ENCODE measurements at regions not wholly inside any gene's neighbourhood (a gene's known extent, or its start where the extent isn't known, plus 50 kb on each side); places are given as distances from the start of the nearest gene placed in this dataset.

GRCh38 chr3:165920984-165921383 lies 83.8 kb upstream of the BCHE start:
- in situ Hi-C loops (cut with HindIII; ENCODE audit: extremely low pct_ligation_motif_present, low pct_unique_long_range_greater_than_20kb) (no loop called here), intact Hi-C loops (cut with micrococcal nuclease; ENCODE audit: unreplicated experiment) (no loop called here)
- H3K27ac ChIP-seq (ENCODE audit: extremely low read length, insufficient read depth, low read length) = no peak overlapping the region
- CTCF ChIA-PET (ENCODE audit: low intra/inter-chr PET ratio, low total read pairs) = no interaction called here
- DNase-seq (ENCODE audit: low spot score) = no peak
- H3K27me3 ChIP-seq (ENCODE audit: control insufficient read depth in 1 of 2, insufficient read depth in 2 of 2, low read length in 2 of 2) = no peaks in the 10 kb centered on the region
- POLR2A ChIA-PET = no interaction called here
- H3K4me1 ChIP-seq (ENCODE audit: insufficient read depth, low read length) = no peaks in the 10 kb centered on the region
- no peak for TF ChIP-seq PATZ1 (CRISPR knock-in tag; IDR thresholded peaks at IDR 0.05)
- no peak for TF ChIP-seq TFDP1 (CRISPR knock-in tag; IDR thresholded peaks at IDR 0.05; ENCODE audit: borderline replicate concordance)
- no peak for TF ChIP-seq ZNF335 (CRISPR knock-in tag; IDR thresholded peaks at IDR 0.05)
- no peak for TF ChIP-seq SIX1 (CRISPR knock-in tag; IDR thresholded peaks at IDR 0.05; ENCODE audit: borderline replicate concordance)
- no peak for TF ChIP-seq ZNF646 (CRISPR knock-in tag; IDR thresholded peaks at IDR 0.05)
- TF ChIP-seq ISX (CRISPR knock-in tag; conservative IDR thresholded peaks at IDR 0.05) = no peak
- TF ChIP-seq MEF2D (CRISPR knock-in tag; IDR thresholded peaks at IDR 0.05) = no peak
- no peak for TF ChIP-seq ZNF543 (CRISPR knock-in tag; IDR thresholded peaks at IDR 0.05)
- no peak for TF ChIP-seq ATF5 (CRISPR knock-in tag; IDR thresholded peaks at IDR 0.05; ENCODE audit: low read depth)
- TF ChIP-seq ZSCAN21 (CRISPR knock-in tag; IDR thresholded peaks at IDR 0.05; ENCODE audit: borderline replicate concordance) = no peak
- no peak for TF ChIP-seq KDM4B (CRISPR knock-in tag; IDR thresholded peaks at IDR 0.05)
- TF ChIP-seq ZFP36 (IDR thresholded peaks at IDR 0.05; ENCODE audit: borderline replicate concordance, low read depth, low read length, partially characterized antibody) = no peak
- BruUV-seq (replicated peaks) = no TSS peak
- H3K9me3 ChIP-seq (ENCODE audit: low read length) = no peaks in the 10 kb centered on the region
- H3K79me2 ChIP-seq (ENCODE audit: insufficient read depth, low read length) = no peaks in the 10 kb centered on the region
- H2AFZ ChIP-seq (ENCODE audit: low read length) = no peak overlapping the region
- no peaks in the 10 kb centered on the region for H4K20me1 ChIP-seq (ENCODE audit: insufficient read depth, low read length)
- no peak overlapping the region for H3K9ac ChIP-seq (ENCODE audit: insufficient read depth, low read depth, low read length)
- WGBS (ENCODE audit: low lambda C conversion rate) = 83% methylated on average over 5 of the region's 5 CpGs
- ATAC-seq = no peak
- no peak overlapping the region for H3K4me2 ChIP-seq (ENCODE audit: low read depth, low read length)
- FAIRE-seq = no peak
- H3K36me3 ChIP-seq (replicated peaks in 1 of 2; ENCODE audit: control insufficient read depth in 1 of 2, insufficient read depth in 2 of 2, low read length in 2 of 2) = no peaks in the 10 kb centered on the region
- H3K4me3 ChIP-seq (replicated peaks in 1 of 3; ENCODE audit: insufficient read depth in 1 of 3, low read depth in 2 of 3, low read length in 3 of 3) = no peak overlapping the region

All from HepG2 (cell line).